H1 (cell line): ENCODE measurements at regions not wholly inside any gene's neighbourhood (a gene's known extent, or its start where the extent isn't known, plus 50 kb on each side); places are given as distances from the start of the nearest gene placed in this dataset.

Experiments
- CTCF ChIA-PET: fragments of 300-600 bp; sonication (Branson Sonifier 250); formaldehyde crosslinking; loops from one replicate; lab custom pipeline; 2021; ENCODE audit not compliant: partially characterized antibody; lab: Charles Lee
- POLR2A ChIA-PET: fragments of 300-600 bp; sonication (Branson Sonifier 250); formaldehyde crosslinking; loops from one replicate; lab custom pipeline; 2021; ENCODE audit warnings: inconsistent platforms; ENCODE audit not compliant: partially characterized antibody; lab: Charles Lee
- DNase-seq, 2 experiments: peaks; one replicate each; pipeline versions ENCODE4 v3.0.0 to v3.0.0-alpha.2; 2010 to 2022; ENCODE audit warnings: low spot score in 2 of 2, low read depth in 1 of 2, mixed read lengths in 1 of 2
- FAIRE-seq: peaks from 2 replicates; lab custom pipeline; 2011; peaks lifted over from hg19 to GRCh38; lab: Jason Lieb, UNC
- H2AFZ ChIP-seq: 2 replicates; pipeline ENCODE4 v1.8.1; 2012; ENCODE audit warnings: low read length, inconsistent platforms
- H2AK5ac ChIP-seq: 2 replicates; pipeline ENCODE4 v1.6.1; 2013; ENCODE audit warnings: low read depth, low read length
- H2BK120ac ChIP-seq: replicated peaks from 2 replicates; pipeline ENCODE3; 2013; ENCODE audit warnings: low read depth, low read length, inconsistent platforms
- H2BK12ac ChIP-seq: 2 replicates; pipeline ENCODE4 v1.6.1; 2013; ENCODE audit warnings: low read depth, low read length
- H2BK15ac ChIP-seq: 2 replicates; pipeline ENCODE4 v1.6.1; 2013; ENCODE audit warnings: low read length
- H2BK20ac ChIP-seq: 2 replicates; pipeline ENCODE4 v1.6.1; 2013; ENCODE audit warnings: low read length
- H2BK5ac ChIP-seq: 2 replicates; pipeline ENCODE4 v1.6.1; 2013; ENCODE audit warnings: low read depth, low read length
- H3K14ac ChIP-seq: 2 replicates; pipeline ENCODE4 v1.6.1; 2013; ENCODE audit warnings: inconsistent platforms; ENCODE audit not compliant: insufficient read length
- H3K18ac ChIP-seq: 2 replicates; pipeline ENCODE4 v1.6.1; 2013; ENCODE audit warnings: low read length; ENCODE audit errors: extremely low read depth
- H3K23ac ChIP-seq: 2 replicates; pipeline ENCODE4 v1.6.1; 2013; ENCODE audit warnings: inconsistent platforms; ENCODE audit not compliant: insufficient read length
- H3K23me2 ChIP-seq: 2 replicates; pipeline ENCODE4 v1.6.1; 2013; ENCODE audit warnings: low read depth, low read length
- H3K27ac ChIP-seq: 2 replicates; pipeline ENCODE4 v1.6.1; 2011; ENCODE audit warnings: low read depth, low read length, inconsistent platforms
- H3K27me3 ChIP-seq, 4 experiments: replicated peaks in 1 of 4; 1 replicate in 1 of 4; 2 replicates in 3 of 4; pipeline versions ENCODE4 v1.6.1 to v1.8.1; 2011 to 2013; ENCODE audit warnings: low read length in 3 of 4, mild to moderate bottlenecking in 3 of 4, inconsistent platforms in 2 of 4, mixed read lengths in 2 of 4, moderate library complexity in 1 of 4; ENCODE audit not compliant: control insufficient read depth in 3 of 4, insufficient read depth in 3 of 4; ENCODE audit errors: extremely low read depth in 1 of 4
- H3K36me3 ChIP-seq, 4 experiments: 2 replicates each; pipeline versions ENCODE4 v1.6.1 to v1.8.1; 2011 to 2013; ENCODE audit warnings: mild to moderate bottlenecking in 4 of 4, low read length in 3 of 4, moderate library complexity in 2 of 4, control low read depth in 1 of 4, inconsistent platforms in 1 of 4; ENCODE audit not compliant: insufficient read depth in 4 of 4, control insufficient read depth in 2 of 4
- H3K4ac ChIP-seq: replicated peaks from 2 replicates; pipeline ENCODE3; 2013; ENCODE audit warnings: low read length, low read depth, mixed read lengths, inconsistent platforms; ENCODE audit not compliant: insufficient read length
- H3K4me1 ChIP-seq, 4 experiments: replicated peaks in 1 of 4; 1 replicate in 1 of 4; 2 replicates in 3 of 4; pipeline versions ENCODE4 v1.6.1 to v1.8.1; 2011 to 2013; ENCODE audit warnings: low read length in 3 of 4, inconsistent platforms in 2 of 4, mixed read lengths in 1 of 4; ENCODE audit not compliant: insufficient read depth in 4 of 4, control insufficient read depth in 3 of 4
- H3K4me2 ChIP-seq, 2 experiments: 2 replicates each; pipeline versions ENCODE4 v1.6.1 to v1.8.1; 2011 to 2013; ENCODE audit warnings: low read depth in 2 of 2, low read length in 2 of 2, control low read depth in 1 of 2, inconsistent platforms in 1 of 2, mild to moderate bottlenecking in 1 of 2; ENCODE audit not compliant: insufficient read depth in 1 of 2
- H3K4me3 ChIP-seq, 4 experiments: fragments of 200-600, 300-600 bp in 1 of 4; sonication (generic), shearing (Covaris generic), sonication (Bioruptor Twin) in 1 of 4; 2 replicates each; pipeline versions ENCODE4 v1.5.1 to v1.8.1; 2011 to 2016; ENCODE audit warnings: low read length in 4 of 4, low read depth in 3 of 4, control low read depth in 2 of 4, inconsistent platforms in 2 of 4, mild to moderate bottlenecking in 2 of 4, mixed read lengths in 1 of 4, moderate library complexity in 1 of 4; ENCODE audit not compliant: insufficient read depth in 2 of 4; ENCODE audit errors: extremely low read depth in 1 of 4
- H3K56ac ChIP-seq: replicated peaks from 2 replicates; pipeline ENCODE3; 2013; ENCODE audit warnings: low read depth, mild to moderate bottlenecking, mixed read lengths, low read length, inconsistent platforms; ENCODE audit not compliant: insufficient read length
- H3K79me1 ChIP-seq: 2 replicates; pipeline ENCODE4 v1.6.1; 2013; ENCODE audit warnings: low read depth, low read length, control low read depth
- H3K79me2 ChIP-seq, 2 experiments: 2 replicates each; pipeline versions ENCODE4 v1.6.1 to v1.8.1; 2012 to 2013; ENCODE audit warnings: low read length in 2 of 2, mild to moderate bottlenecking in 2 of 2, inconsistent platforms in 1 of 2; ENCODE audit not compliant: insufficient read depth in 2 of 2, control insufficient read depth in 1 of 2
- H3K9ac ChIP-seq, 4 experiments: replicated peaks in 1 of 4; 1 replicate in 1 of 4; 2 replicates in 3 of 4; pipeline versions ENCODE4 v1.6.1 to v1.8.1; 2011 to 2013; ENCODE audit warnings: low read depth in 3 of 4, low read length in 3 of 4, control low read depth in 2 of 4, mild to moderate bottlenecking in 2 of 4, moderate library complexity in 2 of 4, inconsistent platforms in 1 of 4; ENCODE audit errors: extremely low read depth in 1 of 4
- H3K9me3 ChIP-seq, 2 experiments: 2 replicates each; pipeline versions ENCODE4 v1.6.1 to v1.8.1; 2012 to 2013; ENCODE audit warnings: mild to moderate bottlenecking in 2 of 2, moderate library complexity in 2 of 2, control low read depth in 1 of 2, inconsistent platforms in 1 of 2, low read depth in 1 of 2, low read length in 1 of 2, mixed read lengths in 1 of 2; ENCODE audit not compliant: insufficient read depth in 2 of 2
- H4K20me1 ChIP-seq, 2 experiments: replicated peaks in 1 of 2; 2 replicates each; pipeline versions ENCODE3 to v1.8.1; 2011 to 2013; ENCODE audit warnings: inconsistent platforms in 2 of 2, low read length in 2 of 2, mild to moderate bottlenecking in 1 of 2; ENCODE audit not compliant: insufficient read depth in 2 of 2, control insufficient read depth in 1 of 2
- H4K5ac ChIP-seq: 2 replicates; pipeline ENCODE4 v1.6.1; 2013; ENCODE audit warnings: low read length, low read depth, mixed read lengths, inconsistent platforms; ENCODE audit not compliant: insufficient read length
- H4K8ac ChIP-seq: 2 replicates; pipeline ENCODE4 v1.8.0; 2013; ENCODE audit warnings: mild to moderate bottlenecking, moderate library complexity, low read length, inconsistent platforms; ENCODE audit not compliant: insufficient read depth; ENCODE audit errors: extremely low read depth
- H4K91ac ChIP-seq: replicated peaks from 2 replicates; pipeline ENCODE3; 2013; ENCODE audit warnings: low read length, mixed read lengths, inconsistent platforms; ENCODE audit not compliant: insufficient read length
- CBX8 ChIP-seq: fragments of 300-800, 300-1000 bp; sonication (generic); IDR thresholded peaks from 2 replicates; pipeline ENCODE4 v1.7.1; 2016; ENCODE audit warnings: low read depth, low read length, borderline replicate concordance
- JUND ChIP-seq: IDR thresholded peaks from 2 replicates; pipeline ENCODE4 v1.6.1; 2011; ENCODE audit warnings: mild to moderate bottlenecking, improper control_type of control experiment, low read length
- PHF8 ChIP-seq: fragments of 200-600 bp; sonication (generic); conservative IDR thresholded peaks from 2 replicates; pipeline ENCODE4 v1.7.1; 2012; ENCODE audit warnings: low read depth, mild to moderate bottlenecking, inconsistent platforms, low read length, moderate library complexity
- RXRA ChIP-seq: IDR thresholded peaks from 2 replicates; pipeline ENCODE4 v1.6.1; 2011; ENCODE audit warnings: low read depth, mild to moderate bottlenecking, low read length, moderate library complexity; ENCODE audit not compliant: insufficient read depth
- SRF ChIP-seq: IDR thresholded peaks from 2 replicates; pipeline ENCODE4 v1.6.1; 2011; ENCODE audit warnings: mild to moderate bottlenecking, low read depth, low read length, moderate library complexity
- WGBS, 2 experiments: shearing (Covaris generic) in 1 of 2; methylation state at CpG; one replicate each; pipeline versions ENCODE4 v1.1.6 to v1.1.7; 2013 to 2015; ENCODE audit warnings: low lambda C conversion rate in 2 of 2, mixed read lengths in 2 of 2, inconsistent platforms in 1 of 2, low coverage in 1 of 2, missing lambda C conversion rate in 1 of 2; ENCODE audit not compliant: insufficient replicate concordance in 2 of 2, insufficient coverage in 1 of 2, insufficient read length in 1 of 2; ENCODE audit errors: extremely low coverage in 1 of 2, missing lambda C conversion rate in 1 of 2; 5-methylcytosine and 5-hydroxymethylcytosine counted together
- TF ChIP-seq, protein P1 (sequence below), 3 experiments: IDR thresholded peaks; 1 replicate in 2 of 3; 2 replicates in 1 of 3; pipeline versions ENCODE4 v1.5.1 to v1.6.1; 2011; ENCODE audit warnings: low read length in 3 of 3, mild to moderate bottlenecking in 3 of 3, inconsistent platforms in 2 of 3, low read depth in 1 of 3, moderate library complexity in 1 of 3; ENCODE audit not compliant: insufficient read depth in 1 of 3; ENCODE audit errors: control extremely low read depth in 1 of 3
- TF ChIP-seq, protein P2 (sequence below): IDR thresholded peaks from 2 replicates; pipeline ENCODE4 v1.6.1; 2012; ENCODE audit warnings: inconsistent platforms
- TF ChIP-seq, protein P3 (sequence below): IDR thresholded peaks from 2 replicates; pipeline ENCODE4 v1.6.1; 2011; ENCODE audit warnings: low read depth, mild to moderate bottlenecking, low read length; ENCODE audit not compliant: insufficient read depth
- TF ChIP-seq, protein P4 (sequence below): IDR thresholded peaks from 2 replicates; pipeline ENCODE4 v1.6.1; 2012; ENCODE audit warnings: low read length, inconsistent platforms

DNA sequence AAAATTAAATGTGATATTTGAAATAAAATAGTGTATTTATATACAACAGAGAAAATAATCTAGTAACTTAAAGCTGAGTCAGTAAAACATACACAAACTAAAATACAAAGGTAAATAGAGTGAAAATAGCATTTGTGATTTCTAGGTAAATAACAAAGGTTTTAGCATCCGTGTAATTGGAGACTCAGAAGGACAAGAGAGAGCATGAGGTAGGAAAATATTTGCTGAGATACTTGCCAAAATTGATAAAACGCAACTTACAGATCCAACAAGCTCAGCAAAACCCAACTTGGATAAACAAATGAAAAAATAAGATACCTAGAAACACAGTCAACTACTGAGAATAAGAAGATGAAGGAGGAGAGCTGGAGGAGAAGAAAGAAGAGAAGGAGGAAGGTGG, 634.7 kb upstream of the CCDC179 start:
- H2BK15ac ChIP-seq, result no peak overlapping the region
- H3K4me2 ChIP-seq, result no peak overlapping the region
- H2BK120ac ChIP-seq, result no peak overlapping the region
- no peak overlapping the region for H3K56ac ChIP-seq
- no peak overlapping the region for H2BK12ac ChIP-seq
- H3K4ac ChIP-seq, result no peak overlapping the region
- DNase-seq (no peak), FAIRE-seq (no peak)
- no peaks in the 10 kb centered on the region for H4K20me1 ChIP-seq
- no peaks in the 10 kb centered on the region; a peak in 1 of 4 replicates for H3K9me3 ChIP-seq
- H3K14ac ChIP-seq, result no peak overlapping the region
- no peaks in the 10 kb centered on the region for H3K27me3 ChIP-seq
- H3K4me1 ChIP-seq, result peaks cover 0 to 6% (median 0%) of the 10 kb centered on the region in 4 experiments; a peak in 2 of 7 replicates
- H3K36me3 ChIP-seq, result peaks cover 0 to 2% (median 0%) of the 10 kb centered on the region in 4 experiments; a peak in 1 of 8 replicates
- POLR2A ChIA-PET, result no interaction called here
- H2BK20ac ChIP-seq, result no peak overlapping the region
- H4K91ac ChIP-seq, result no peak overlapping the region
- no peak overlapping the region for H2BK5ac ChIP-seq
- no peaks in the 10 kb centered on the region for H3K79me1 ChIP-seq
- H3K9ac ChIP-seq, result no peak overlapping the region
- H4K5ac ChIP-seq, result no peak overlapping the region
- H4K8ac ChIP-seq, result no peak overlapping the region
- no peak overlapping the region for H3K4me3 ChIP-seq
- no peak overlapping the region for H3K18ac ChIP-seq
- H3K23me2 ChIP-seq, result no peaks in the 10 kb centered on the region; the same call in 1 of the 2 replicates
- 85% methylated on average over 2 of the region's 2 CpGs; no CpG with 5 or more reads in 1 of the 2 experiments for WGBS, 2 experiments
- H2AK5ac ChIP-seq, result no peak overlapping the region
- no peak overlapping the region for H2AFZ ChIP-seq
- no peaks in the 10 kb centered on the region for H3K79me2 ChIP-seq
- H3K27ac ChIP-seq, result no peak overlapping the region
- no peak overlapping the region for H3K23ac ChIP-seq
- CTCF ChIA-PET, result no interaction called here
- TF ChIP-seq CBX8 (no peak), PHF8 (no peak), RXRA (no peak), SRF (no peak), JUND (no peak)
- TF ChIP-seq, protein P1, sequence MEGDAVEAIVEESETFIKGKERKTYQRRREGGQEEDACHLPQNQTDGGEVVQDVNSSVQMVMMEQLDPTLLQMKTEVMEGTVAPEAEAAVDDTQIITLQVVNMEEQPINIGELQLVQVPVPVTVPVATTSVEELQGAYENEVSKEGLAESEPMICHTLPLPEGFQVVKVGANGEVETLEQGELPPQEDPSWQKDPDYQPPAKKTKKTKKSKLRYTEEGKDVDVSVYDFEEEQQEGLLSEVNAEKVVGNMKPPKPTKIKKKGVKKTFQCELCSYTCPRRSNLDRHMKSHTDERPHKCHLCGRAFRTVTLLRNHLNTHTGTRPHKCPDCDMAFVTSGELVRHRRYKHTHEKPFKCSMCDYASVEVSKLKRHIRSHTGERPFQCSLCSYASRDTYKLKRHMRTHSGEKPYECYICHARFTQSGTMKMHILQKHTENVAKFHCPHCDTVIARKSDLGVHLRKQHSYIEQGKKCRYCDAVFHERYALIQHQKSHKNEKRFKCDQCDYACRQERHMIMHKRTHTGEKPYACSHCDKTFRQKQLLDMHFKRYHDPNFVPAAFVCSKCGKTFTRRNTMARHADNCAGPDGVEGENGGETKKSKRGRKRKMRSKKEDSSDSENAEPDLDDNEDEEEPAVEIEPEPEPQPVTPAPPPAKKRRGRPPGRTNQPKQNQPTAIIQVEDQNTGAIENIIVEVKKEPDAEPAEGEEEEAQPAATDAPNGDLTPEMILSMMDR (IDR thresholded peaks at IDR 0.05; ENCODE audit: control extremely low read depth in 1 of 3, insufficient read depth in 1 of 3, low read depth in 1 of 3, low read length in 3 of 3), result no peak
- TF ChIP-seq, protein P2, sequence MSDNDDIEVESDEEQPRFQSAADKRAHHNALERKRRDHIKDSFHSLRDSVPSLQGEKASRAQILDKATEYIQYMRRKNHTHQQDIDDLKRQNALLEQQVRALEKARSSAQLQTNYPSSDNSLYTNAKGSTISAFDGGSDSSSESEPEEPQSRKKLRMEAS, result no peak
- TF ChIP-seq, protein P3, sequence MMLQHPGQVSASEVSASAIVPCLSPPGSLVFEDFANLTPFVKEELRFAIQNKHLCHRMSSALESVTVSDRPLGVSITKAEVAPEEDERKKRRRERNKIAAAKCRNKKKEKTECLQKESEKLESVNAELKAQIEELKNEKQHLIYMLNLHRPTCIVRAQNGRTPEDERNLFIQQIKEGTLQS, result no peak
- TF ChIP-seq, protein P4, sequence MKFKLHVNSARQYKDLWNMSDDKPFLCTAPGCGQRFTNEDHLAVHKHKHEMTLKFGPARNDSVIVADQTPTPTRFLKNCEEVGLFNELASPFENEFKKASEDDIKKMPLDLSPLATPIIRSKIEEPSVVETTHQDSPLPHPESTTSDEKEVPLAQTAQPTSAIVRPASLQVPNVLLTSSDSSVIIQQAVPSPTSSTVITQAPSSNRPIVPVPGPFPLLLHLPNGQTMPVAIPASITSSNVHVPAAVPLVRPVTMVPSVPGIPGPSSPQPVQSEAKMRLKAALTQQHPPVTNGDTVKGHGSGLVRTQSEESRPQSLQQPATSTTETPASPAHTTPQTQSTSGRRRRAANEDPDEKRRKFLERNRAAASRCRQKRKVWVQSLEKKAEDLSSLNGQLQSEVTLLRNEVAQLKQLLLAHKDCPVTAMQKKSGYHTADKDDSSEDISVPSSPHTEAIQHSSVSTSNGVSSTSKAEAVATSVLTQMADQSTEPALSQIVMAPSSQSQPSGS, result no peak
